ENCODE measurements at regions not wholly inside any gene's neighbourhood (a gene's known extent, or its start where the extent isn't known, plus 50 kb on each side); places are given as distances from the start of the nearest gene placed in this dataset.
A peak's percentile ranks its signal among the peaks of the same experiment; 100 is the strongest.

GRCh38 chr16:9154567-9155410 is 63.3 kb downstream of the HAPSTR1 start:
- H3K36me3 ChIP-seq (ENCODE audit: control insufficient read depth, insufficient read depth, low read length), result no peaks in the 10 kb centered on the region
- H3K4me3 ChIP-seq (ENCODE audit: low read length), result no peak overlapping the region
- DNase-seq (no peak), ATAC-seq (no peak)
- Mint-ChIP-seq H3K4me1 (peaks cover under 1 to 1% of the 10 kb centered on the region in 2 donors), H3K9me3 (no peaks in the 10 kb centered on the region), H3K27me3 (ENCODE audit: low read depth in 2 of 2) (peaks cover 0 to 12% of the 10 kb centered on the region in 2 donors), H3K36me3 (no peaks in the 10 kb centered on the region), H3K27ac (no peak overlapping the region), H3K4me3 (no peak overlapping the region)
- peaks cover 2% of the 10 kb centered on the region for H3K27me3 ChIP-seq (ENCODE audit: control insufficient read depth, insufficient read depth, low read length)
- WGBS (ENCODE audit: insufficient coverage), result 57% methylated on average over 28 of the region's 30 CpGs
- H3K4me1 ChIP-seq (ENCODE audit: control insufficient read depth, insufficient read depth, low read length), result no peaks in the 10 kb centered on the region
- H3K9me3 ChIP-seq (ENCODE audit: control insufficient read depth, insufficient read depth, low read length), result no peaks in the 10 kb centered on the region
- H3K27ac ChIP-seq (ENCODE audit: low read length), result no peak overlapping the region
- TF ChIP-seq, protein P1, sequence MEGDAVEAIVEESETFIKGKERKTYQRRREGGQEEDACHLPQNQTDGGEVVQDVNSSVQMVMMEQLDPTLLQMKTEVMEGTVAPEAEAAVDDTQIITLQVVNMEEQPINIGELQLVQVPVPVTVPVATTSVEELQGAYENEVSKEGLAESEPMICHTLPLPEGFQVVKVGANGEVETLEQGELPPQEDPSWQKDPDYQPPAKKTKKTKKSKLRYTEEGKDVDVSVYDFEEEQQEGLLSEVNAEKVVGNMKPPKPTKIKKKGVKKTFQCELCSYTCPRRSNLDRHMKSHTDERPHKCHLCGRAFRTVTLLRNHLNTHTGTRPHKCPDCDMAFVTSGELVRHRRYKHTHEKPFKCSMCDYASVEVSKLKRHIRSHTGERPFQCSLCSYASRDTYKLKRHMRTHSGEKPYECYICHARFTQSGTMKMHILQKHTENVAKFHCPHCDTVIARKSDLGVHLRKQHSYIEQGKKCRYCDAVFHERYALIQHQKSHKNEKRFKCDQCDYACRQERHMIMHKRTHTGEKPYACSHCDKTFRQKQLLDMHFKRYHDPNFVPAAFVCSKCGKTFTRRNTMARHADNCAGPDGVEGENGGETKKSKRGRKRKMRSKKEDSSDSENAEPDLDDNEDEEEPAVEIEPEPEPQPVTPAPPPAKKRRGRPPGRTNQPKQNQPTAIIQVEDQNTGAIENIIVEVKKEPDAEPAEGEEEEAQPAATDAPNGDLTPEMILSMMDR (IDR thresholded peaks at IDR 0.05), result no peak
- intact Hi-C loops (cut with micrococcal nuclease), result no loop called here

DNA sequence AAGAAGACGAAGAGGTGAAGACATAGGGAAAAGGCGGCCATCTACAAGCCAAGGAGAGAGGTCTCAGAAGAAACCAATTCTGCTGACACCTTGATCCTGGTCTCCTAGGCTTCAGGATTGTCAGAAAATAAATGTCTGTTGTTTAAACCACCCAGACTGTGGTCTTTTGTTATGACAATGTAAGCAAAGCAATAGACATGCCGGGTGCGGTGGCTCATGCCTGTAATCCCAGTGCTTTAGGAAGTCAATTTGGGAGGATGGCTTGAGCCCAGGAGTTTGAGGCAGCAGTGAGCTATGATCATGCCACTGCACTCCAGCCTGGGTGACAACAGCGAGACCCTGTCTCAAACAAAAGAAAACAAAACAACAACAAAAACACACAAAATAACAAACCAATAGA is 64.4 kb downstream of the HAPSTR1 start:
- Mint-ChIP-seq H3K4me3 (no peak overlapping the region), H3K36me3 (no peaks in the 10 kb centered on the region), H3K27me3 (ENCODE audit: low read depth in 2 of 2) (peaks cover 0 to 12% of the 10 kb centered on the region in 2 donors), H3K4me1 (peaks cover 8% of the 10 kb centered on the region in 2 donors), H3K27ac (no peak overlapping the region), H3K9me3 (no peaks in the 10 kb centered on the region)
- Histone ChIP-seq H3K27ac (ENCODE audit: low read length) (no peak overlapping the region), H3K4me3 (ENCODE audit: low read length) (no peak overlapping the region), H3K9me3 (ENCODE audit: control insufficient read depth, insufficient read depth, low read length) (no peaks in the 10 kb centered on the region), H3K27me3 (ENCODE audit: control insufficient read depth, insufficient read depth, low read length) (peaks cover 2% of the 10 kb centered on the region), H3K36me3 (ENCODE audit: control insufficient read depth, insufficient read depth, low read length) (no peaks in the 10 kb centered on the region), H3K4me1 (ENCODE audit: control insufficient read depth, insufficient read depth, low read length) (peaks cover 4% of the 10 kb centered on the region)
- DNase-seq (no peak), ATAC-seq (no peak)
- WGBS (ENCODE audit: insufficient coverage), result 81% methylated on average over 5 of the region's 5 CpGs
- TF ChIP-seq, protein P1 (IDR thresholded peaks at IDR 0.05), result no peak
- intact Hi-C loops (cut with micrococcal nuclease), result no loop called here

DNA sequence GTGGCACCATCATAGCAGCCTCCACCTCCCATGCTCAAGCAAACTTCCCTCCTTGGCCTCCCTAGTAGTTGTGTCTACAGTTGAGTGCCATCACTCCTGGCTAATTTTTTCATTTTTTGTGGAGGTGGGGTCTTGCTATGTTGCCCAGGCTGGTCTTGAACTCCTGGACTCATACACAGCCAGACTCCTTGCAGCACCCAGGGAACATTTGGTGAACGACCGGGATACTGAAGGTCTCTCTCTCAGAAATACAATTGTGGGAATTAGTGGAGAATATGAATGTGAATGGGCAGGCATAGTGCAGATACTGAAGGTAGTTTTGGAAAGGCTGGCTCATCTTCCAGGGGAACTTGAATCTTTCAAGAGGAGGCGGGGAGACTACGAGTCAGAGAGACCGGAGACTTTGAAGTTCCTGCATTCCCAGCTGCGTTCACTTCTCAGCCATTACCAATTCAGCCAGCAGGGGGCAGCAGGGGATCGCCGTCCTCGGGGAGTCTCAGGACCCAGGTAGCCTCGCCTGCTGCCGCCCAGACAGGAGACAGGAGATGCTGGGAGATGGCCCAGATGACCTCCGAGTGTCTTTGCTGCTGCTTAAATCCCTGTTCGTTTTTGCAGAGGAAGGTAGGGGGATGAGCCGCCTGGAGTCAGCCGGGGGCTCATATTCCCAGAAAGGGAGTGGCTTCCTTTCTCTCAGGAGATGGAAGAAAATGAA is 68.6 kb downstream of the HAPSTR1 start:
- Mint-ChIP-seq H3K4me1 (peaks cover 8% of the 10 kb centered on the region in 2 donors), H3K27me3 (ENCODE audit: low read depth in 2 of 2) (peaks cover 0 to 6% of the 10 kb centered on the region in 2 donors), H3K27ac (no peak overlapping the region), H3K36me3 (no peaks in the 10 kb centered on the region), H3K9me3 (no peaks in the 10 kb centered on the region), H3K4me3 (no peak overlapping the region)
- WGBS (ENCODE audit: insufficient coverage), result 13% methylated on average over 15 of the region's 15 CpGs
- intact Hi-C loops (cut with micrococcal nuclease), result loop anchor here (2.0 to 10.0 kb wide), 2 partner anchors 65 to 1577 kb away; no protein-coding TSS in a partner anchor
- peaks cover 2% of the 10 kb centered on the region for H3K27me3 ChIP-seq (ENCODE audit: control insufficient read depth, insufficient read depth, low read length)
- DNase-seq (peak; percentile 26 to 67), ATAC-seq (peak in 1 of 3 donors; percentile 70)
- no peak overlapping the region for H3K27ac ChIP-seq (ENCODE audit: low read length)
- no peaks in the 10 kb centered on the region for H3K36me3 ChIP-seq (ENCODE audit: control insufficient read depth, insufficient read depth, low read length)
- TF ChIP-seq, protein P1 (IDR thresholded peaks at IDR 0.05), result peak; percentile 87
- no peaks in the 10 kb centered on the region for H3K9me3 ChIP-seq (ENCODE audit: control insufficient read depth, insufficient read depth, low read length)
- peaks cover 7% of the 10 kb centered on the region for H3K4me1 ChIP-seq (ENCODE audit: control insufficient read depth, insufficient read depth, low read length)
- no peak overlapping the region for H3K4me3 ChIP-seq (ENCODE audit: low read length)
